ENCODE measurements at regions not wholly inside any gene's neighbourhood (a gene's known extent, or its start where the extent isn't known, plus 50 kb on each side); places are given as distances from the start of the nearest gene placed in this dataset.
"Not testable (repeated sequence)": the region's sequence is repeated elsewhere in the genome, so short reads cannot be mapped to it uniquely, and the experiment has no call there.

DNA sequence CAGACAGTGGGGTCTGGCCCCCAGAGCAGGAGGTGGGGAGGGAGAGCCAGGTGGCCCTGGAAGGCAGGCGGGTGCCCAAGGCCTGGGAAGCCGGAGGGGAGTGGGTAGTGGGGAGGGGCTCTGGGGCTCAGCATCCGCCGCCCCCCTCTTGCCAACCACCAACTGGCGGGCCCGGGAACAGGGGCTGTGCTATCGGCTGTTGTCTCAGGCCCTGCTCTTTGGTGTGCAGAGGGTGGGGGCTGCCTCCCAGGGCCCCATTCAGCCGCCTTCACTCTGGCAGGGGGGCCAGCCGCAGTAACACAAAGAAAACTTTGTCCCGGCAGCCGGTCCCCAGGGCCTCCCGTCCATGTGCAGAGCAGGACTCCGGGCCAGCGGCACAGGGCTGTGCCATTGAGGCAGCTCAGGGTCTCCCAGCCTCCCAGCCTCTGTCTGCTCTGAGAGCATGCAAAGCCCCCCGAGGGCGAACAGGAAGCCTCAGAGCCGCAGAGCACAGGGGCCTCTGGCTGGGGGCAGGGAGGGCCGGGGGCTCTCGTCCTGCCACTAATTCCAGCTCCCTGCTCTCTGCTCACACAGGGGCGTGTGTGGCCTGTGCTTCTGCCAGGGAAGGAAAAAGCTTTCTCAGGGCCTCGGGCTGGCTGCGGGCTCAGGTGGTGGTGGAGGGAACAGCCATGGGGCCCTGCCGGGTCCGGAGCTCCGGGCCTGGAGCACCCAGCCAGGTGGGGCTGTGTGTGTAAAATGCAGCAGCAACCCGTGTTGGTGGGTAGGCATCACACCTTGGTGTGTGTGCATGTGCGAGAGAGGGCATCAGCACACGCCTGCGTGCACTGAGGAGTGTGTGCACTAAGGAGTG, 54.2 kb upstream of the NOTCH1 start:
- TF ChIP-seq CTCF (IDR thresholded peaks at IDR 0.05 in 4 of 5, conservative IDR thresholded peaks at IDR 0.05 in 1 of 5) (no peak), POLR2A (IDR thresholded peaks at IDR 0.05) (no peak)
- DNase-seq, result no peak
- no peak overlapping the region for H3K27ac ChIP-seq
- intact Hi-C loops (cut with DNase I; ENCODE audit: low total_unique reads), result no loop called here
- H3K4me3 ChIP-seq, result no peak overlapping the region
- H3K9me3 ChIP-seq, result no peaks in the 10 kb centered on the region
- no peaks in the 10 kb centered on the region for H3K36me3 ChIP-seq
- H3K27me3 ChIP-seq, result peaks cover 0 to 9% (median 7%) of the 10 kb centered on the region in 3 donors
- no peak for ATAC-seq
- H3K4me1 ChIP-seq, result no peaks in the 10 kb centered on the region
- in situ Hi-C loops (cut with MboI; ENCODE audit: low sequenced_read_pairs in 4 of 4), result no loop called here

DNA sequence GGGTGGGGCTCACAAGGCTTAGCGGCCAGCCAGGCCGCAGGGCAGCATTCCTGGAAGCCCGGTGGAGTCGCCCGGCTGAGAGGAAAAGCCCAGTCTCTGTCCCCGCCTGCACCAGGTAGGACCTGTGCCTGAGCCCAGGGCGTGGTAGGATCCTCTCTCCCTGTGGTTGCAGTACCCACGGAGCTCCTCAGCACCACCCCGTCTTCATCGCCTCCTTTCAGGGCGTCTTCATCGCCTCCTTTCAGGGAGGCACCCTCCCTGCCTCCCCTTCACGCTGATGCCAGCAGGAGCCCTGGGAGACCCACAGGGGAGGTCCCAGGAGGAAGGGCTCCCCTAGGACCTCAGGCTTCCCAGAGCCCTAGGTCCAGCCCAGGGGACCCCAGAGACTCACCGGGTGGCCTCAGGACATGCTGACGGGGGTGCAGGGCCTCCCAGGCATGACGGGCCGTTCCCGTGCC, 53.3 kb upstream of the NOTCH1 start:
- intact Hi-C loops (cut with DNase I; ENCODE audit: low total_unique reads) (no loop called here), in situ Hi-C loops (cut with MboI; ENCODE audit: low sequenced_read_pairs in 4 of 4) (no loop called here)
- DNase-seq (no peak), ATAC-seq (no peak)
- no peak overlapping the region for H3K4me3 ChIP-seq
- H3K27ac ChIP-seq, result no peak overlapping the region
- H3K9me3 ChIP-seq, result no peaks in the 10 kb centered on the region
- no peaks in the 10 kb centered on the region for H3K36me3 ChIP-seq
- no peak for TF ChIP-seq POLR2A (IDR thresholded peaks at IDR 0.05)
- no peak for TF ChIP-seq CTCF (IDR thresholded peaks at IDR 0.05 in 4 of 5, conservative IDR thresholded peaks at IDR 0.05 in 1 of 5)
- no peaks in the 10 kb centered on the region for H3K4me1 ChIP-seq
- H3K27me3 ChIP-seq, result peaks cover 0 to 9% (median 7%) of the 10 kb centered on the region in 3 donors

DNA sequence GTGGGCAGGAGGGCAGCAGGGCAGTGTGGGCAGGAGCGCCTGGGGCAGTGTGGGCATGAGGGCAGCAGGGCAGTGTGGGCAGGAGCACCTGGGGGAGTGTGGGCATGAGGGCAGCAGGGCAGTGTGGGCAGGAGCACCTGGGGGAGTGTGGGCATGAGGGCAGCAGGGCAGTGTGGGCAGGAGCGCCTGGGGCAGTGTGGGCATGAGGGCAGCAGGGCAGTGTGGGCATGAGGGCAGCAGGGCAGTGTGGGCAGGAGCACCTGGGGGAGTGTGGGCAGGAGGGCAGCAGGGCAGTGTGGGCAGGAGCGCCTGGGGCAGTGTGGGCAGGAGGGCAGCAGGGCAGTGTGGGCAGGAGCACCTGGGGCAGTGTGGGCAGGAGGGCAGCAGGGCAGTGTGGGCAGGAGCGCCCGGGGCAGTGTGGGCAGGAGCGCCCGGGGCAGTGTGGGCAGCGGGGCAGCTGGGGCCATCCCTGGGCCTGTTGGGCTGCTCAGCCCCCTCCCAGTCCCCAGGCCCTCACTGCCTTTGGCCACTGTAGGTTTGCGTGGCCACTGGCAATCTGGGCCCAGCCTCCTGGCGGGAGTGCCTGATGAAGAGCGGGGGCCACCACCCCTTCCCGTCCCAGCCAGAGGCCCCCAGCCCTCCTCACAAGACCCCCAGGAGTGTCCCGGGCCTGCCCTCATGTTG, 52.7 kb upstream of the NOTCH1 start:
- H3K27ac ChIP-seq; H3K4me3 ChIP-seq; H3K4me1 ChIP-seq; in situ Hi-C loops (cut with MboI; ENCODE audit: low sequenced_read_pairs in 4 of 4); H3K36me3 ChIP-seq; ATAC-seq; DNase-seq; H3K9me3 ChIP-seq; intact Hi-C loops (cut with DNase I; ENCODE audit: low total_unique reads); H3K27me3 ChIP-seq: not testable (repeated sequence)

DNA sequence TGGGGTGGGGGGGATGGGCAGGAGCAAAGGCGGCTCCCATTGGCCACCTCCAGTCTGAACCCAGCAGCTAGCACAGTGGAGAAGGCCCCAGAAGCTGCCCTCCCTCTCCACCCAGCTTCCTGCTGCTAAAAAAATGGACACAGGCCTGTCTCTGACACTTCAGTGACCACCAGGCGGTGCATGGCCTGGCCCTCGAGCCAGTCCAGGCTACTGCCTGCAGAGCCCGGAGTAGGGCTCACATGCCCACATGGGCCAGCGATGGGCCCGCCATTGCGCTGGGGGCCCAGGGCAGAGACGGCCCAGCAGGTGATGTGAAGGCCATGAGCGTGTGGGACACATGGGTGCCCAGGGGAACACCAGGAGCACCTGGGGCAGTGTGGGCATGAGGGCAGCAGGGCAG, 52.1 kb upstream of the NOTCH1 start:
- DNase-seq (no peak), ATAC-seq (no peak)
- no peak for TF ChIP-seq CTCF (IDR thresholded peaks at IDR 0.05 in 4 of 5, conservative IDR thresholded peaks at IDR 0.05 in 1 of 5)
- TF ChIP-seq POLR2A (IDR thresholded peaks at IDR 0.05), result no peak
- H3K36me3 ChIP-seq, result no peaks in the 10 kb centered on the region
- no peaks in the 10 kb centered on the region for H3K4me1 ChIP-seq
- no peak overlapping the region for H3K27ac ChIP-seq
- no peaks in the 10 kb centered on the region for H3K9me3 ChIP-seq
- peaks cover 0 to 9% (median 5%) of the 10 kb centered on the region in 3 donors for H3K27me3 ChIP-seq
- H3K4me3 ChIP-seq, result no peak overlapping the region
- in situ Hi-C loops (cut with MboI; ENCODE audit: low sequenced_read_pairs in 4 of 4), result no loop called here
- intact Hi-C loops (cut with DNase I; ENCODE audit: low total_unique reads), result no loop called here

GRCh38 chr9:136597141-136597885, 51.5 kb upstream of the NOTCH1 start:
- ATAC-seq (no peak), DNase-seq (no peak)
- in situ Hi-C loops (cut with MboI; ENCODE audit: low sequenced_read_pairs in 4 of 4), result no loop called here
- no peak for TF ChIP-seq CTCF (IDR thresholded peaks at IDR 0.05 in 4 of 5, conservative IDR thresholded peaks at IDR 0.05 in 1 of 5)
- no peaks in the 10 kb centered on the region for H3K36me3 ChIP-seq
- H3K4me1 ChIP-seq, result no peaks in the 10 kb centered on the region
- intact Hi-C loops (cut with DNase I; ENCODE audit: low total_unique reads), result no loop called here
- no peaks in the 10 kb centered on the region for H3K9me3 ChIP-seq
- H3K4me3 ChIP-seq, result no peak overlapping the region
- peaks cover 0 to 9% (median 3%) of the 10 kb centered on the region in 3 donors for H3K27me3 ChIP-seq
- H3K27ac ChIP-seq, result no peak overlapping the region
